ENCODE measurements at regions not wholly inside any gene's neighbourhood (a gene's known extent, or its start where the extent isn't known, plus 50 kb on each side); places are given as distances from the start of the nearest gene placed in this dataset.

GRCh38 chr1:208569181-208569580, 325.0 kb upstream of the PLXNA2 start:
- TF ChIP-seq, protein P1, sequence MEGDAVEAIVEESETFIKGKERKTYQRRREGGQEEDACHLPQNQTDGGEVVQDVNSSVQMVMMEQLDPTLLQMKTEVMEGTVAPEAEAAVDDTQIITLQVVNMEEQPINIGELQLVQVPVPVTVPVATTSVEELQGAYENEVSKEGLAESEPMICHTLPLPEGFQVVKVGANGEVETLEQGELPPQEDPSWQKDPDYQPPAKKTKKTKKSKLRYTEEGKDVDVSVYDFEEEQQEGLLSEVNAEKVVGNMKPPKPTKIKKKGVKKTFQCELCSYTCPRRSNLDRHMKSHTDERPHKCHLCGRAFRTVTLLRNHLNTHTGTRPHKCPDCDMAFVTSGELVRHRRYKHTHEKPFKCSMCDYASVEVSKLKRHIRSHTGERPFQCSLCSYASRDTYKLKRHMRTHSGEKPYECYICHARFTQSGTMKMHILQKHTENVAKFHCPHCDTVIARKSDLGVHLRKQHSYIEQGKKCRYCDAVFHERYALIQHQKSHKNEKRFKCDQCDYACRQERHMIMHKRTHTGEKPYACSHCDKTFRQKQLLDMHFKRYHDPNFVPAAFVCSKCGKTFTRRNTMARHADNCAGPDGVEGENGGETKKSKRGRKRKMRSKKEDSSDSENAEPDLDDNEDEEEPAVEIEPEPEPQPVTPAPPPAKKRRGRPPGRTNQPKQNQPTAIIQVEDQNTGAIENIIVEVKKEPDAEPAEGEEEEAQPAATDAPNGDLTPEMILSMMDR (IDR thresholded peaks at IDR 0.05; ENCODE audit: low read length): no peak
- no peak for TF ChIP-seq EZH2phosphoT487 (IDR thresholded peaks at IDR 0.05; ENCODE audit: low read length)
- no peak for TF ChIP-seq EZH2 (optimal IDR thresholded peaks at IDR 0.05; ENCODE audit: low read depth, low read length)

All from MM.1S (cell line).